ENCODE measurements at regions not wholly inside any gene's neighbourhood (a gene's known extent, or its start where the extent isn't known, plus 50 kb on each side); places are given as distances from the start of the nearest gene placed in this dataset.

DNA sequence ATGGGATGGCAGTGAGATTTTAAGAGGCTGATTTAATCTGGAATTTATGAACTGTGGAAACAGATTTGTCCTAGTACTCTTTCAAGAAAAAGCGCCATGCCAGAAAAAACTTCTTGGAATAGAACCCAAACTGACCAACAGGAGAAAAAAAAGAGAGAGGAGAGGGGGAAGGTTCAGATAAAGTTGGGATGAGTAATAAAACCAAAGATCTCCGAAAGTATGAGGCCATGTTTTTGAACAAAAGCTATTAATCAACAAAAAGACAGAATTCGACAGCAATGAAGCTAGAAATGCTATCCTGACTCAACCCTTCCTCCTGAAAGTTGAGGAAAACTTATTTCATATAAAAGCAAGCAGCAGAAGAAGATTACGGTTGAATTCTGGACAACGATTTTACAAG, 135.5 kb downstream of the CEMIP2 start:
- no peak for TF ChIP-seq CTCF (IDR thresholded peaks at IDR 0.05; ENCODE audit: insufficient read depth, low read depth, low read length)
- no peak overlapping the region for H3K4me3 ChIP-seq (ENCODE audit: low read depth, low read length)
- no peak for DNase-seq (ENCODE audit: low read depth)

DNA sequence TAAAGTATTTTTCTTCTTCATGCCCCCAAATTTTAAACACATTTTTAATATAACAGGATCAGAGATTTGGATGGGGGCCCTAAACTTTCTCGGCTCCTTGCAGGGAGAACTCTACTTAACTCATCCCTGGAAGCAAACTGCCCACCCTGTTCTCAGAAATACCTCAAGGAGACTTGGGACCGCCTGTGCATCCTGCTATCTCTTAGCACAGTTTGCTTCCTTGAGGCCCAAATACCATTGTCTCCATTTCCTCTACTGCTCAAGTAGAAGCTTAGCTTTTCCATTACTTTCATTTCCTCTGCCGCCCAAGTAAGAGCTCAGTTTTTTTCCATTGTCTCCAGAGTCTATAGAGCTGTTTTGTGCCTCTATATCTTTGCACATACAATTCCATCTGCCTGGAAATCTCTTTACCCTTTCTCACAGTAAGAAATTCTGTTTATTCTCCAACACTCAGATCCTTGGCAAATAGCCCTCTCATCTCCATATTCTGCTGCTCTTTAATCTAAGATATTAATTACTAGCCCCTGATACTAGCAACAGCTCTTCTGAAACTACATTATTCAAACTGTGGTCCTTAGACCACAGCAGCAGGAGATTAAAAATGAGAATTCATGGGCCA, 137.8 kb downstream of the CEMIP2 start:
- DNase-seq (ENCODE audit: low read depth), result no peak
- H3K4me3 ChIP-seq (ENCODE audit: low read depth, low read length), result no peak overlapping the region
- no peak for TF ChIP-seq CTCF (IDR thresholded peaks at IDR 0.05; ENCODE audit: insufficient read depth, low read depth, low read length)

- no peak for TF ChIP-seq CTCF (IDR thresholded peaks at IDR 0.05; ENCODE audit: insufficient read depth, low read depth, low read length)
- no peak overlapping the region for H3K4me3 ChIP-seq (ENCODE audit: low read depth, low read length)
- DNase-seq (ENCODE audit: low read depth), result no peak
These were observed 138.6 kb downstream of the CEMIP2 start for GRCh38 chr9:71629578-71630215.

GRCh38 chr9:71628247-71628646, 140.1 kb downstream of the CEMIP2 start:
- H3K4me3 ChIP-seq (ENCODE audit: low read depth, low read length), result no peak overlapping the region
- peak; percentile 33 for DNase-seq (ENCODE audit: low read depth)
- TF ChIP-seq CTCF (IDR thresholded peaks at IDR 0.05; ENCODE audit: insufficient read depth, low read depth, low read length), result peak; percentile 64

- no peak for DNase-seq (ENCODE audit: low read depth)
- no peak overlapping the region for H3K4me3 ChIP-seq (ENCODE audit: low read depth, low read length)
- no peak for TF ChIP-seq CTCF (IDR thresholded peaks at IDR 0.05; ENCODE audit: insufficient read depth, low read depth, low read length)
These were observed 140.8 kb downstream of the CEMIP2 start for GRCh38 chr9:71627537-71627936.

- TF ChIP-seq CTCF (IDR thresholded peaks at IDR 0.05; ENCODE audit: insufficient read depth, low read depth, low read length), result no peak
- H3K4me3 ChIP-seq (ENCODE audit: low read depth, low read length), result no peak overlapping the region
- no peak for DNase-seq (ENCODE audit: low read depth)
These were observed 141.9 kb downstream of the CEMIP2 start for GRCh38 chr9:71626395-71626794.

DNA sequence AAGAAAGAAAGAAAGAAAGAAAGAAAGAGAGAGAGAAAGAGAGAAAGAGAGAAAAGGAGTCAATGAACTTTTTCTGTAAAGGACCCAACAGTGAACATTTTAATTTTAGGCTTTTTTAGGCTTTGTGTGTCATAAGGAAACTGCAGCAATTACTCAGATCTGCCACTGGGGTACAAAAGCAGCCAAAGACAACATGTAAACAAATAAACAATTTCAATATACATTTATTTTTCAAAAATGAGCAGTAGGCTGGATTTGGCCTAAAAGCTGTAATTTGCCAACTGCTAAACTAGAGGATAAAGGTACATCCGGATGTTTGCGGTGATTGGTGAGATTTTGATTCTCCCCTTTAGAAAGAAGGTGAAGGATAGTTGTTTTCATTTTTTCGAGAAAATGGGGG, 143.6 kb downstream of the CEMIP2 start:
- no peak for DNase-seq (ENCODE audit: low read depth)
- peak; percentile 12 for TF ChIP-seq CTCF (IDR thresholded peaks at IDR 0.05; ENCODE audit: insufficient read depth, low read depth, low read length)
- no peak overlapping the region for H3K4me3 ChIP-seq (ENCODE audit: low read depth, low read length)
